ENCODE measurements at regions not wholly inside any gene's neighbourhood (a gene's known extent, or its start where the extent isn't known, plus 50 kb on each side); places are given as distances from the start of the nearest gene placed in this dataset.

- TF ChIP-seq GABPA (IDR thresholded peaks at IDR 0.05; ENCODE audit: low read depth) (no peak), CTCF (IDR thresholded peaks at IDR 0.05; ENCODE audit: insufficient read depth, low read length) (no peak), POLR2AphosphoS5 (IDR thresholded peaks at IDR 0.05; ENCODE audit: low read depth) (no peak), REST (IDR thresholded peaks at IDR 0.05; ENCODE audit: insufficient replicate concordance, low read depth) (no peak)
Measured at GRCh38 chr6:110526726-110527125, 50.3 kb upstream of the SLC22A16 start.
